Parathyroid adenoma (tissue), 2 donors: ENCODE measurements at regions not wholly inside any gene's neighbourhood (a gene's known extent, or its start where the extent isn't known, plus 50 kb on each side); places are given as distances from the start of the nearest gene placed in this dataset.

Source experiments
- H2AFZ ChIP-seq: fragments of 300-600 bp; sonication (generic); one replicate; pipeline ENCODE4 v1.7.0; 2017; ENCODE audit warnings: antibody characterized with exemption, mild to moderate bottlenecking
- H3K27ac ChIP-seq: fragments of 300-600 bp; sonication (generic); one replicate; pipeline ENCODE4 v1.7.0; 2017
- H3K27me3 ChIP-seq: fragments of 300-600 bp; sonication (generic); one replicate; pipeline ENCODE4 v1.7.0; 2017; ENCODE audit warnings: low read length; ENCODE audit not compliant: control insufficient read depth, insufficient read depth
- H3K36me3 ChIP-seq: fragments of 300-600 bp; sonication (generic); one replicate; pipeline ENCODE4 v1.7.0; 2017; ENCODE audit warnings: low read length; ENCODE audit not compliant: control insufficient read depth, insufficient read depth
- H3K4me1 ChIP-seq: fragments of 300-600 bp; sonication (generic); one replicate; pipeline ENCODE4 v1.7.0; 2017; ENCODE audit warnings: control low read depth
- H3K4me2 ChIP-seq: fragments of 300-600 bp; sonication (generic); one replicate; pipeline ENCODE4 v1.7.0; 2017; ENCODE audit warnings: low read length
- H3K4me3 ChIP-seq: fragments of 300-600 bp; sonication (generic); one replicate; pipeline ENCODE4 v1.7.0; 2017; ENCODE audit warnings: low read depth, low read length
- H3K79me2 ChIP-seq: fragments of 300-600 bp; sonication (generic); one replicate; pipeline ENCODE4 v1.7.0; 2017; ENCODE audit warnings: control low read depth
- H3K9ac ChIP-seq: fragments of 300-600 bp; sonication (generic); one replicate; pipeline ENCODE4 v1.7.0; 2017; ENCODE audit warnings: mild to moderate bottlenecking
- H3K9me3 ChIP-seq: fragments of 300-600 bp; sonication (generic); one replicate; pipeline ENCODE4 v1.7.0; 2017; ENCODE audit warnings: low read length; ENCODE audit not compliant: control insufficient read depth
- TF ChIP-seq, protein P1 (sequence below): fragments of 300-600 bp; sonication (generic); IDR thresholded peaks from one replicate; pipeline ENCODE4 v1.7.0; 2017; ENCODE audit warnings: antibody characterized with exemption, mild to moderate bottlenecking
- donor health status: primary hyperparathyroidism.

DNA sequence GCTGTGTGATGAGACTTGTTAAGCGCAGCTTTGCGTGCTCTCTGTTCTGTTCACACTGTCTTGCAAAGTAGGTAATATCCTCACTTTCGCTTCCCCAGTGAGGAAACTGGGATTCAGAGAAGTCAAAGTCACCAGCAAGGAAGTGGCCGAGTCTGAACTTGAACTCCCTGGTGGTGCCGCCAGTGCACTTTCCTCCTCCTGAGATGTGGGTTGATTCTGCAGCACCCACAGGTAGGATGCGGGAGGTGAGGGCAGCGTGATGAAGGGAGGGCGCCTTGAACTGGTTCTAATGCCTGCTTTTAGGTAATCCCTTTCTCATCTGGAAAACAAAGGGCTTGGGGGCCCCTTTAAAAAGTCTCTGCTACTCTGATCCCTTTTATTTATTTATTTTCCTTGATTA is 54.9 kb upstream of the IGF1 start:
- Histone ChIP-seq H3K27ac (no peak overlapping the region), H3K36me3 (no peaks in the 10 kb centered on the region), H3K9me3 (no peaks in the 10 kb centered on the region), H2AFZ (no peak overlapping the region), H3K79me2 (no peaks in the 10 kb centered on the region), H3K4me2 (no peak overlapping the region), H3K27me3 (no peaks in the 10 kb centered on the region), H3K4me1 (no peaks in the 10 kb centered on the region), H3K9ac (no peak overlapping the region), H3K4me3 (no peak overlapping the region)
- TF ChIP-seq, protein P1, sequence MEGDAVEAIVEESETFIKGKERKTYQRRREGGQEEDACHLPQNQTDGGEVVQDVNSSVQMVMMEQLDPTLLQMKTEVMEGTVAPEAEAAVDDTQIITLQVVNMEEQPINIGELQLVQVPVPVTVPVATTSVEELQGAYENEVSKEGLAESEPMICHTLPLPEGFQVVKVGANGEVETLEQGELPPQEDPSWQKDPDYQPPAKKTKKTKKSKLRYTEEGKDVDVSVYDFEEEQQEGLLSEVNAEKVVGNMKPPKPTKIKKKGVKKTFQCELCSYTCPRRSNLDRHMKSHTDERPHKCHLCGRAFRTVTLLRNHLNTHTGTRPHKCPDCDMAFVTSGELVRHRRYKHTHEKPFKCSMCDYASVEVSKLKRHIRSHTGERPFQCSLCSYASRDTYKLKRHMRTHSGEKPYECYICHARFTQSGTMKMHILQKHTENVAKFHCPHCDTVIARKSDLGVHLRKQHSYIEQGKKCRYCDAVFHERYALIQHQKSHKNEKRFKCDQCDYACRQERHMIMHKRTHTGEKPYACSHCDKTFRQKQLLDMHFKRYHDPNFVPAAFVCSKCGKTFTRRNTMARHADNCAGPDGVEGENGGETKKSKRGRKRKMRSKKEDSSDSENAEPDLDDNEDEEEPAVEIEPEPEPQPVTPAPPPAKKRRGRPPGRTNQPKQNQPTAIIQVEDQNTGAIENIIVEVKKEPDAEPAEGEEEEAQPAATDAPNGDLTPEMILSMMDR: no peak

DNA sequence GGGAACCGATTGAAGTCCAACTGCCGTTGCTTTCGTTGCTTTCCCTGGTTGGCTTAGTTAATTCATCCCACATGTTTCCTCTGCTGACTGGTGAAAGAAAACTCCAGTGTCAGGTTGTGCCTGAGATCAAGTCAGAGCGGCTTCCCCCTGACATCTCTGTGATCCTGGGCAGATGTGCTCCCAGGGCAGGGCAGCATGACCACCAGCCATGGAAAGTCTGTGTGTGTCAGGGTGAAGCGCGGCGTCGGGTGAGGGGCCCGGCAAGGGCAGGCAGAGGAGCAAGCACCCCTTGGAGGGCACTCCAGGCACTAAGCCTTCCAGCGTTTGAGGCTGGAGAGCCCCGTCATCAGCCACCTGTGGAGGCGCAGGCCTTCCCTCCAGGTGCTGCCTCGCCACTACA is 54.5 kb upstream of the IGF1 start:
- TF ChIP-seq, protein P1: no peak
- Histone ChIP-seq H3K27me3 (no peaks in the 10 kb centered on the region), H3K27ac (no peak overlapping the region), H3K79me2 (no peaks in the 10 kb centered on the region), H3K4me2 (no peak overlapping the region), H3K4me1 (no peaks in the 10 kb centered on the region), H2AFZ (no peak overlapping the region), H3K9me3 (no peaks in the 10 kb centered on the region), H3K9ac (no peak overlapping the region), H3K36me3 (no peaks in the 10 kb centered on the region), H3K4me3 (no peak overlapping the region)

DNA sequence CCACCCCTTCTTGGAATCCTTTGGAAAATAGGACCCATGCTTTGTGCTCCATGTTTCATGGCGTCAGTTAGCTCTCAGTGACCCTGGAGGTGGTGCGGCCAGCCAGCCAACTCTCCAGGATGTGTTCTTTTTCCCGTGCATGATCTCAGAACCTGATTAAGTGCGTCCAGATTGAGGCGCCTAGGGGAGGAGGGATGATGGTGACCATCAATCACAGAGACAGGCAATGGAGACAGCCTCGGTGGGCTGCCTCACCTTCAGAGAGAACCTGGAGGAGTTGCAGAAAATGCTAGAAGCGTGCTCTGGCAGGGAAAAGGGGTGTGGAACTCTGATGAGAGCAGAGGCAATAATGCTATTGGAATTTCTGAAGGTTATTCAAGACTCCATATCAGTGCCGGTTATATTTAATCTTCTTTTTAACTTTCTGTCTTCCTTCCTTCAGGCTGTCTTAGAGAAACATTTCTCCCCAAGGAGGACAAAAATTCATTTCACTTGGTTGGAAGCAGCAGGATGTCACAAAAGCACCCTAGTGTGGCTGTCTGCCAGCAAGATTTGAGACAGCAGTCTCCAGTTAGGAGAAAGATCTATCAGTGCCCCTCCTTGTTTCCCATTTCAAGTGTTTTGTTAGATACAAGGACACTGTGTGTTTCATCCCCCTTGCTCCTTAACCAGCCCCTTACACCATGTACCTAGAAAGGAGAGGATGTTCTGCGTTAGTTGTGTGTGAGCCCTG is 53.3 kb upstream of the IGF1 start:
- H3K4me1 ChIP-seq: no peaks in the 10 kb centered on the region
- H2AFZ ChIP-seq: no peak overlapping the region
- H3K79me2 ChIP-seq: no peaks in the 10 kb centered on the region
- TF ChIP-seq, protein P1: no peak
- H3K36me3 ChIP-seq: no peaks in the 10 kb centered on the region
- no peak overlapping the region for H3K9ac ChIP-seq
- no peak overlapping the region for H3K27ac ChIP-seq
- H3K4me2 ChIP-seq: no peak overlapping the region
- no peak overlapping the region for H3K4me3 ChIP-seq
- H3K9me3 ChIP-seq: no peaks in the 10 kb centered on the region
- H3K27me3 ChIP-seq: no peaks in the 10 kb centered on the region
